SK-N-SH (cell line): ENCODE measurements at regions not wholly inside any gene's neighbourhood (a gene's known extent, or its start where the extent isn't known, plus 50 kb on each side); places are given as distances from the start of the nearest gene placed in this dataset.
"Not testable (repeated sequence)": the region's sequence is repeated elsewhere in the genome, so short reads cannot be mapped to it uniquely, and the experiment has no call there.

Experiments used
- CTCF ChIA-PET: fragments of 300-600, 350-600 bp; formaldehyde crosslinking; extraction: SDS; loops from one replicate; lab custom pipeline; 2021; lab: Yijun Ruan, JAX
- POLR2A ChIA-PET: fragments of 350-600 bp; sonication (Branson Sonifier 250); formaldehyde crosslinking; extraction: SDS; loops from one replicate; lab custom pipeline; 2020; ENCODE audit warnings: antibody characterized with exemption, inconsistent platforms; lab: Yijun Ruan, JAX
- DNase-seq: peaks from one replicate; pipeline ENCODE4 v3.0.0; 2012
- H2AFZ ChIP-seq: fragments of 200-600 bp; sonication (generic); 2 replicates; pipeline ENCODE4 v1.8.1; 2016; ENCODE audit warnings: antibody characterized with exemption, mild to moderate bottlenecking, low read depth
- H3F3A ChIP-seq: fragments of 200-600 bp; sonication (generic); replicated peaks from 2 replicates; pipeline ENCODE3; 2016; ENCODE audit warnings: antibody characterized with exemption, mild to moderate bottlenecking; ENCODE audit not compliant: insufficient read depth
- H3K27ac ChIP-seq, 2 experiments: fragments of 200-500 bp in 1 of 2; fragments of 200-600 bp in 1 of 2; sonication (Bioruptor generic) in 1 of 2; sonication (generic), shearing (Covaris generic) in 1 of 2; 2 replicates each; pipeline versions ENCODE4 v1.5.1 to v1.6.1; 2014 to 2016; ENCODE audit warnings: low read depth in 2 of 2, inconsistent platforms in 1 of 2, low read length in 1 of 2, mild to moderate bottlenecking in 1 of 2, mixed read lengths in 1 of 2
- H3K27me3 ChIP-seq: fragments of 200-600 bp; sonication (generic), shearing (Covaris generic); 2 replicates; pipeline ENCODE4 v1.6.1; 2016; ENCODE audit warnings: mixed run types; ENCODE audit not compliant: insufficient read depth
- H3K36me3 ChIP-seq, 2 experiments: fragments of 200-500 bp in 1 of 2; fragments of 200-600 bp in 1 of 2; sonication (Bioruptor generic) in 1 of 2; sonication (generic) in 1 of 2; replicated peaks in 1 of 2; 2 replicates each; pipeline versions ENCODE3 to v1.5.1; 2014 to 2016; ENCODE audit warnings: low read length in 1 of 2, mild to moderate bottlenecking in 1 of 2; ENCODE audit not compliant: insufficient read depth in 2 of 2, control insufficient read depth in 1 of 2
- H3K4me1 ChIP-seq, 2 experiments: fragments of 200-500 bp in 1 of 2; fragments of 200-600 bp in 1 of 2; sonication (Bioruptor generic) in 1 of 2; sonication (generic), shearing (Covaris generic) in 1 of 2; 2 replicates each; pipeline versions ENCODE4 v1.5.1 to v1.6.1; 2014 to 2016; ENCODE audit warnings: low read depth in 1 of 2, low read length in 1 of 2, mixed run types in 1 of 2; ENCODE audit not compliant: insufficient read depth in 2 of 2, control insufficient read depth in 1 of 2
- H3K4me2 ChIP-seq: fragments of 200-600 bp; sonication (generic), shearing (Covaris generic); 2 replicates; pipeline ENCODE4 v1.6.1; 2017; ENCODE audit warnings: mixed run types
- H3K4me3 ChIP-seq, 2 experiments: fragments of 200-500 bp in 1 of 2; fragments of 200-600 bp in 1 of 2; sonication (Bioruptor generic) in 1 of 2; sonication (generic), shearing (Covaris generic) in 1 of 2; 2 replicates each; pipeline versions ENCODE4 v1.5.1 to v1.8.1; 2014 to 2016; ENCODE audit warnings: low read depth in 2 of 2, inconsistent platforms in 1 of 2, low read length in 1 of 2, mild to moderate bottlenecking in 1 of 2, mixed read lengths in 1 of 2, moderate library complexity in 1 of 2
- H3K79me2 ChIP-seq: fragments of 200-600 bp; sonication (generic); 2 replicates; pipeline ENCODE4 v1.8.1; 2017; ENCODE audit warnings: mild to moderate bottlenecking; ENCODE audit not compliant: insufficient read depth
- H3K9ac ChIP-seq: fragments of 200-600 bp; sonication (generic); 2 replicates; pipeline ENCODE4 v1.6.1; 2017; ENCODE audit warnings: mixed run types
- H3K9me2 ChIP-seq: fragments of 200-600 bp; sonication (generic); 2 replicates; pipeline ENCODE4 v1.6.1; 2017; ENCODE audit warnings: mixed run types
- H3K9me3 ChIP-seq: fragments of 200-600 bp; sonication (generic); 2 replicates; pipeline ENCODE4 v1.6.1; 2017; ENCODE audit warnings: mixed run types, mild to moderate bottlenecking, moderate library complexity
- H4K20me1 ChIP-seq: fragments of 200-600 bp; sonication (generic); 2 replicates; pipeline ENCODE4 v1.6.1; 2017; ENCODE audit warnings: mild to moderate bottlenecking, mixed run types; ENCODE audit not compliant: insufficient read depth
- CHD2 ChIP-seq: fragments of 150-350 bp; IDR thresholded peaks from 2 replicates; pipeline ENCODE4 v1.6.1; 2018; ENCODE audit warnings: low read length; ENCODE audit not compliant: partially characterized antibody
- EP300 ChIP-seq, 2 experiments: IDR thresholded peaks; 2 replicates each; pipeline versions ENCODE4 v1.4.0 to v1.6.1; 2012; ENCODE audit warnings: borderline replicate concordance in 1 of 2, low read depth in 1 of 2, low read length in 1 of 2
- FOXM1 ChIP-seq: IDR thresholded peaks from 2 replicates; pipeline ENCODE4 v1.4.0; 2012; ENCODE audit warnings: low read depth, mild to moderate bottlenecking
- IRF3 ChIP-seq: fragments of 150-350 bp; IDR thresholded peaks from 2 replicates; pipeline ENCODE4 v1.6.1; 2016; ENCODE audit warnings: mild to moderate bottlenecking, low read depth, low read length
- NFIC ChIP-seq: IDR thresholded peaks from 2 replicates; pipeline ENCODE4 v1.4.0; 2012; ENCODE audit warnings: borderline replicate concordance
- NRF1 ChIP-seq: IDR thresholded peaks from 2 replicates; pipeline ENCODE4 v1.6.1; 2012; ENCODE audit warnings: low read depth, mild to moderate bottlenecking, low read length
- PBX3 ChIP-seq: IDR thresholded peaks from 2 replicates; pipeline ENCODE4; 2012
- RAD21 ChIP-seq: IDR thresholded peaks from 2 replicates; pipeline ENCODE4 v1.6.1; 2012; ENCODE audit warnings: mild to moderate bottlenecking, low read length
- REST ChIP-seq: IDR thresholded peaks from 2 replicates; pipeline ENCODE4 v1.6.1; 2012; ENCODE audit warnings: mild to moderate bottlenecking, low read depth, low read length, moderate library complexity
- RXRA ChIP-seq: IDR thresholded peaks from 2 replicates; pipeline ENCODE4 v1.4.0; 2012; ENCODE audit warnings: low read depth, mild to moderate bottlenecking, borderline replicate concordance
- TEAD4 ChIP-seq: IDR thresholded peaks from 2 replicates; pipeline ENCODE4 v1.4.0; 2012; ENCODE audit warnings: mild to moderate bottlenecking, borderline replicate concordance; ENCODE audit not compliant: insufficient read depth
- USF2 ChIP-seq: fragments of 150-350 bp; IDR thresholded peaks from 2 replicates; pipeline ENCODE4 v1.6.1; 2017; ENCODE audit warnings: antibody characterized with exemption, low read length, low read depth, borderline replicate concordance
- WGBS: methylation state at CpG from one replicate; pipeline ENCODE4 v1.1.6; 2017; ENCODE audit warnings: low lambda C conversion rate; 5-methylcytosine and 5-hydroxymethylcytosine counted together

- H3F3A ChIP-seq, result no peaks in the 10 kb centered on the region
- H3K4me1 ChIP-seq, result peaks cover 0 to 3% of the 10 kb centered on the region in 2 experiments; a peak in 1 of 4 replicates
- no peak overlapping the region for H3K4me2 ChIP-seq
- no peak overlapping the region for H3K4me3 ChIP-seq
- ChIA-PET POLR2A (no interaction called here), CTCF (no interaction called here)
- DNase-seq, result no peak
- H3K9me2 ChIP-seq, result no peaks in the 10 kb centered on the region
- no peak overlapping the region for H2AFZ ChIP-seq
- H3K79me2 ChIP-seq, result no peaks in the 10 kb centered on the region
- H3K9ac ChIP-seq, result no peak overlapping the region
- H3K27ac ChIP-seq, result no peak overlapping the region
- H3K9me3 ChIP-seq, result no peaks in the 10 kb centered on the region; the same call in 1 of the 2 replicates
- no peaks in the 10 kb centered on the region for H3K36me3 ChIP-seq
- no peaks in the 10 kb centered on the region for H3K27me3 ChIP-seq
- 54% methylated on average over 4 of the region's 4 CpGs for WGBS
- TF ChIP-seq RAD21 (no peak), USF2 (no peak), EP300 (IDR thresholded peaks at IDR 0.05; ENCODE audit: borderline replicate concordance in 1 of 2, low read depth in 1 of 2, low read length in 1 of 2) (no peak), IRF3 (no peak), REST (no peak), PBX3 (no peak), TEAD4 (no peak), NRF1 (no peak), RXRA (no peak), CHD2 (no peak), NFIC (no peak), FOXM1 (no peak)
- no peaks in the 10 kb centered on the region for H4K20me1 ChIP-seq
Observed at GRCh38 chr12:131540138-131540623, 170.7 kb upstream of the SFSWAP start.

- H3K9me2 ChIP-seq, H3K9me3 ChIP-seq, H3K79me2 ChIP-seq, H3K4me3 ChIP-seq, H3K36me3 ChIP-seq, H2AFZ ChIP-seq, POLR2A ChIA-PET, H4K20me1 ChIP-seq, DNase-seq, H3K4me1 ChIP-seq, H3F3A ChIP-seq, H3K27ac ChIP-seq, H3K9ac ChIP-seq, H3K27me3 ChIP-seq, H3K4me2 ChIP-seq: not testable (repeated sequence)
- WGBS, result 6% methylated on average over 1 of the region's 1 CpG
- CTCF ChIA-PET, result interaction anchor here (0.6 to 1.8 kb wide), 3 partner anchors 11 to 437 kb away, joined by 3 to 4 read pairs (median 3); no protein-coding TSS in a partner anchor
Observed at GRCh38 chr12:131541512-131541911, 169.4 kb upstream of the SFSWAP start.
